HepG2 (cell line): ENCODE measurements at regions not wholly inside any gene's neighbourhood (a gene's known extent, or its start where the extent isn't known, plus 50 kb on each side); places are given as distances from the start of the nearest gene placed in this dataset.
A peak's percentile ranks its signal among the peaks of the same experiment; 100 is the strongest.

ENCODE experiments used
- CEBPB ChIP-seq: IDR thresholded peaks from 2 replicates; pipeline ENCODE4 v1.6.1; 2011; ENCODE audit warnings: low read depth, low read length, improper control_type of control experiment, borderline replicate concordance
- CHCHD3 ChIP-seq: sonication (generic); formaldehyde crosslinking; IDR thresholded peaks from 2 replicates; pipeline ENCODE4 v1.8.0; 2022; ENCODE audit warnings: mild to moderate bottlenecking, missing genetic modification reagents, moderate library complexity
- FOXA1 ChIP-seq, 2 experiments: fragments of 450-650 bp in 1 of 2; sonication (generic) in 1 of 2; formaldehyde crosslinking in 1 of 2; IDR thresholded peaks; 2 replicates each; pipeline versions ENCODE4 v1.4.0 to v1.6.1; 2016 to 2020; ENCODE audit warnings: missing genetic modification reagents in 1 of 2
- FOXJ3 ChIP-seq: sonication (generic); formaldehyde crosslinking; IDR thresholded peaks from 2 replicates; pipeline ENCODE4 v1.4.0; 2020; ENCODE audit warnings: missing genetic modification reagents, mild to moderate bottlenecking, borderline replicate concordance
- KLF12 ChIP-seq: sonication (generic); formaldehyde crosslinking; IDR thresholded peaks from 2 replicates; pipeline ENCODE4 v1.4.0; 2020; ENCODE audit warnings: missing genetic modification reagents, borderline replicate concordance
- KLF15 ChIP-seq: sonication (generic); formaldehyde crosslinking; IDR thresholded peaks from 2 replicates; pipeline ENCODE4 v1.8.1; 2023; ENCODE audit warnings: borderline replicate concordance, mild to moderate bottlenecking, inconsistent platforms, missing genetic modification reagents, mixed read lengths
- MEIS2 ChIP-seq: sonication (generic); formaldehyde crosslinking; IDR thresholded peaks from 2 replicates; pipeline ENCODE4 v1.9.0; 2021; ENCODE audit warnings: mild to moderate bottlenecking, missing genetic modification reagents
- MTA1 ChIP-seq: sonication (generic); formaldehyde crosslinking; IDR thresholded peaks from 2 replicates; pipeline ENCODE4 v1.4.0; 2020; ENCODE audit warnings: missing genetic modification reagents, mild to moderate bottlenecking, borderline replicate concordance
- STAT6 ChIP-seq: sonication (generic); formaldehyde crosslinking; IDR thresholded peaks from 2 replicates; pipeline ENCODE4 v1.4.0; 2020; ENCODE audit warnings: missing genetic modification reagents, mild to moderate bottlenecking, borderline replicate concordance
- TBL1XR1 ChIP-seq: fragments of 150-350 bp; IDR thresholded peaks from 2 replicates; pipeline ENCODE4 v1.6.1; 2014; ENCODE audit warnings: borderline replicate concordance, low read length; ENCODE audit not compliant: partially characterized antibody
- ZNF407 ChIP-seq: sonication (generic); formaldehyde crosslinking; IDR thresholded peaks from one replicate; pipeline ENCODE4 v1.5.1; 2020; ENCODE audit warnings: mild to moderate bottlenecking, missing genetic modification reagents; ENCODE audit errors: not compliant biosample characterization
- ZNF670 ChIP-seq: sonication (generic); formaldehyde crosslinking; IDR thresholded peaks from 2 replicates; pipeline ENCODE4 v1.8.0; 2022; ENCODE audit warnings: mild to moderate bottlenecking, missing genetic modification reagents, borderline replicate concordance
- ZNF747 ChIP-seq: sonication (generic); formaldehyde crosslinking; IDR thresholded peaks from 2 replicates; pipeline ENCODE4 v1.8.1; 2023; ENCODE audit warnings: missing genetic modification reagents, mild to moderate bottlenecking, borderline replicate concordance
- ZNF768 ChIP-seq: sonication (generic); formaldehyde crosslinking; IDR thresholded peaks from 2 replicates; pipeline ENCODE4 v1.4.0; 2020; ENCODE audit warnings: missing genetic modification reagents
- ZNF788 ChIP-seq: sonication (generic); formaldehyde crosslinking; IDR thresholded peaks from 2 replicates; pipeline ENCODE4 v1.5.0; 2020; ENCODE audit warnings: mild to moderate bottlenecking, missing genetic modification reagents, borderline replicate concordance
- ZNF883 ChIP-seq: sonication (generic); formaldehyde crosslinking; IDR thresholded peaks from 2 replicates; pipeline ENCODE4 v1.5.1; 2020; ENCODE audit warnings: mild to moderate bottlenecking, missing genetic modification reagents; ENCODE audit errors: not compliant biosample characterization

DNA sequence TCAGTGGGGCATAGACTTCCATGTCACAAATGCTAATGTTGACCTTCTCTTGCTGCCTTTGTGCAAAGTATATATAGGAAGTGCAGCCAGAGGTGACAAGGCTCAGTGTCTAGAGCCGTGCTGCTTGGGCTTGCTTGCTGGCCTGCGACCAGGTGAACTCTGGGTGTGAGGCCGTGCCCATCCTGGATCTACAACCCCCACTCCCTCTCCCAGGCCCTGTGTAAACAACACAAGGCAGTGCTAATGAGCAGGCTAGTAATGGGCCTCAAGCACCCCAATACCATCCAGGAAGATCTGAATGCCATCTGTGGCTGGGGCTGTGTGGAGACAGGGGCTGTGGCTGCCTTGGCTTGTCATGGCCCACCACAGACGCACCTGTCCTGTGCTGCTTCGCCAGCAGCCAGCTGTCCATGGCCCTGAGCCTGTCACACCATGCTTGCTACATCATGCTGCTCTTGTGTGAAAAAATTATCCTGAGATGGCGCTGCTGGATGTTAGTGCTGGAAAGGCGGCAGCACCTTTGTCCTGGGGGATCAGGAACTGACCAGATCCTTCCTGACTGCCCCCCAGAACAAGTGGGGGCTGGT lies 107.6 kb upstream of the ZNF92 start (continued):
- TF ChIP-seq ZNF407 (CRISPR knock-in tag) (peak; percentile 63), TBL1XR1 (no peak), ZNF768 (CRISPR knock-in tag) (no peak; the same call in 1 of the 2 replicates), FOXA1 (IDR thresholded peaks at IDR 0.05) (no peak), FOXA1 (CRISPR knock-in tag; IDR thresholded peaks at IDR 0.05) (peak; percentile 53; the same call in 1 of the 2 replicates), ZNF883 (CRISPR knock-in tag) (peak; percentile 21), CEBPB (no peak), ZNF788 (CRISPR knock-in tag) (0 out of 2 replicates have a peak, but pooled peaks have one; percentile 31), KLF15 (CRISPR knock-in tag) (no peak), MEIS2 (no peak), MTA1 (no peak), ZNF670 (CRISPR knock-in tag) (no peak), CHCHD3 (no peak), STAT6 (CRISPR knock-in tag) (no peak), FOXJ3 (CRISPR knock-in tag) (no peak), KLF12 (CRISPR knock-in tag) (no peak), ZNF747 (CRISPR knock-in tag) (no peak)
